Trophoblast cell (in vitro differentiated cells and primary cell): ENCODE measurements at regions not wholly inside any gene's neighbourhood (a gene's known extent, or its start where the extent isn't known, plus 50 kb on each side); places are given as distances from the start of the nearest gene placed in this dataset.

Source experiments
- DNase-seq, 2 donors: peaks; one replicate each; pipeline ENCODE4 v3.0.0-alpha.2; 2016
- H2AFZ ChIP-seq: 2 replicates; pipeline ENCODE4 v1.6.1; 2013; ENCODE audit warnings: low read length, moderate library complexity, mild to moderate bottlenecking; ENCODE audit not compliant: insufficient read depth, poor library complexity
- H2AK5ac ChIP-seq: 2 replicates; pipeline ENCODE4 v1.6.1; 2013; ENCODE audit warnings: mild to moderate bottlenecking, low read length
- H2BK120ac ChIP-seq: 2 replicates; pipeline ENCODE4 v1.6.1; 2013; ENCODE audit warnings: low read length, mild to moderate bottlenecking, moderate library complexity; ENCODE audit not compliant: insufficient read depth, poor library complexity
- H2BK12ac ChIP-seq: 2 replicates; pipeline ENCODE4 v1.6.1; 2013; ENCODE audit warnings: mild to moderate bottlenecking, low read length, moderate library complexity
- H2BK5ac ChIP-seq: 2 replicates; pipeline ENCODE4 v1.6.1; 2013; ENCODE audit warnings: low read length, low read depth, moderate library complexity, mild to moderate bottlenecking; ENCODE audit not compliant: poor library complexity
- H3K14ac ChIP-seq: 2 replicates; pipeline ENCODE4 v1.6.1; 2013; ENCODE audit warnings: mild to moderate bottlenecking, low read length
- H3K18ac ChIP-seq: 2 replicates; pipeline ENCODE4 v1.6.1; 2013; ENCODE audit warnings: mild to moderate bottlenecking, low read length
- H3K23ac ChIP-seq: 2 replicates; pipeline ENCODE4 v1.6.1; 2013; ENCODE audit warnings: low read length
- H3K27ac ChIP-seq: 2 replicates; pipeline ENCODE4 v1.5.1; 2013; ENCODE audit warnings: low read depth, mild to moderate bottlenecking, inconsistent platforms, low read length, moderate library complexity
- H3K27me3 ChIP-seq: 2 replicates; pipeline ENCODE4 v1.6.1; 2013; ENCODE audit warnings: inconsistent platforms, mild to moderate bottlenecking, low read length, moderate library complexity; ENCODE audit not compliant: insufficient read depth
- H3K36me3 ChIP-seq, 2 experiments: 1 replicate in 1 of 2; 2 replicates in 1 of 2; pipeline ENCODE4 v1.6.1; 2013; ENCODE audit warnings: low read length in 2 of 2, mild to moderate bottlenecking in 2 of 2, moderate library complexity in 1 of 2; ENCODE audit not compliant: insufficient read depth in 2 of 2, control insufficient read depth in 1 of 2
- H3K4ac ChIP-seq: 2 replicates; pipeline ENCODE4 v1.6.1; 2013; ENCODE audit warnings: low read depth, mild to moderate bottlenecking, low read length, moderate library complexity
- H3K4me1 ChIP-seq, 2 experiments: 1 replicate in 1 of 2; 2 replicates in 1 of 2; pipeline ENCODE4 v1.6.1; 2013; ENCODE audit warnings: low read length in 2 of 2, mild to moderate bottlenecking in 2 of 2, moderate library complexity in 1 of 2; ENCODE audit not compliant: insufficient read depth in 2 of 2, control insufficient read depth in 1 of 2
- H3K4me2 ChIP-seq: 2 replicates; pipeline ENCODE4 v1.6.1; 2013; ENCODE audit warnings: inconsistent platforms, mild to moderate bottlenecking, low read length, moderate library complexity
- H3K4me3 ChIP-seq: 2 replicates; pipeline ENCODE4 v1.5.1; 2013; ENCODE audit warnings: mild to moderate bottlenecking, low read depth, low read length, inconsistent platforms
- H3K79me1 ChIP-seq: one replicate; pipeline ENCODE4 v1.6.1; 2013; ENCODE audit warnings: low read length
- H3K79me2 ChIP-seq: 2 replicates; pipeline ENCODE4 v1.6.1; 2013; ENCODE audit warnings: low read length, mild to moderate bottlenecking; ENCODE audit not compliant: control insufficient read depth, insufficient read depth, poor library complexity
- H3K9ac ChIP-seq: 2 replicates; pipeline ENCODE4 v1.6.1; 2013; ENCODE audit warnings: mild to moderate bottlenecking, low read length
- H3K9me3 ChIP-seq: 2 replicates; pipeline ENCODE4 v1.6.1; 2013; ENCODE audit warnings: low read depth, mild to moderate bottlenecking, control low read depth, inconsistent platforms, low read length; ENCODE audit not compliant: insufficient read depth
- H4K12ac ChIP-seq: 2 replicates; pipeline ENCODE4 v1.6.1; 2013; ENCODE audit warnings: low read depth, mild to moderate bottlenecking, low read length, moderate library complexity
- H4K8ac ChIP-seq: 2 replicates; pipeline ENCODE4 v1.6.1; 2013; ENCODE audit warnings: low read depth, mild to moderate bottlenecking, low read length, moderate library complexity
- H4K91ac ChIP-seq: one replicate; pipeline ENCODE4 v1.6.1; 2013; ENCODE audit warnings: low read depth, mild to moderate bottlenecking, low read length, moderate library complexity
- WGBS: extraction: QIAGEN DNeasy Blood & Tissue Kit; methylation state at CpG from one replicate; pipeline ENCODE4 v1.1.7; 2013; ENCODE audit warnings: missing lambda C conversion rate; ENCODE audit not compliant: insufficient read length, insufficient coverage; ENCODE audit errors: extremely low coverage; 5-methylcytosine and 5-hydroxymethylcytosine counted together

DNA sequence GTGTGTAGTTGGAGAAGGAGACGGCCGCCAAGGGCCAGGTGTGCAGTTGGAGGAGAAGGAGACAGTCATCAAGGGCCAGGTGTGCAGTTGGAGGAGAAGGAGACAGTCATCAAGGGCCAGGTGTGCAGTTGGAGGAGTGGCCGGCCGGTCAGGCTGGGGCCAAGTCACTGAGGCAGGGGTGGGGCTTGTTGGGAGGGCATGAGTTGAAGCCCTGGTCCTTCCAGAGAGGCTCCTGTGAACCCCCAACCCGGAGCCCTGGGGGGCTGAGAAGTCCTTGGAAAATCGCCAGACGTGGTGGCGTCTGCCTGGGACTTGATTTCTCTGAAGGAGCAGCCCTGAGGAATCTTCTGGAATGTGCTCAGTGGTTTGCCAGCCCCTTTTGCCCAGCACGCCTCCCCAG is 1320.5 kb downstream of the BRD1 start:
- Histone ChIP-seq H3K23ac (no peak overlapping the region), H3K79me1 (no peaks in the 10 kb centered on the region), H2AK5ac (no peak overlapping the region), H3K9me3 (peaks cover 7% of the 10 kb centered on the region), H2BK120ac (no peak overlapping the region), H3K79me2 (no peaks in the 10 kb centered on the region), H3K4ac (no peak overlapping the region), H3K27me3 (no peaks in the 10 kb centered on the region), H4K91ac (no peak overlapping the region), H3K14ac (no peak overlapping the region), H3K27ac (no peak overlapping the region), H3K4me2 (no peak overlapping the region), H3K18ac (no peak overlapping the region), H4K8ac (no peak overlapping the region), H3K9ac (no peak overlapping the region), H3K4me1 (peaks cover 6 to 13% of the 10 kb centered on the region in 2 experiments), H4K12ac (no peak overlapping the region), H2AFZ (no peak overlapping the region), H3K36me3 (no peaks in the 10 kb centered on the region), H2BK5ac (no peak overlapping the region), H3K4me3 (no peak overlapping the region), H2BK12ac (no peak overlapping the region)
- WGBS = no CpG with 5 or more reads among the region's 9 CpGs
- DNase-seq = no peak

DNA sequence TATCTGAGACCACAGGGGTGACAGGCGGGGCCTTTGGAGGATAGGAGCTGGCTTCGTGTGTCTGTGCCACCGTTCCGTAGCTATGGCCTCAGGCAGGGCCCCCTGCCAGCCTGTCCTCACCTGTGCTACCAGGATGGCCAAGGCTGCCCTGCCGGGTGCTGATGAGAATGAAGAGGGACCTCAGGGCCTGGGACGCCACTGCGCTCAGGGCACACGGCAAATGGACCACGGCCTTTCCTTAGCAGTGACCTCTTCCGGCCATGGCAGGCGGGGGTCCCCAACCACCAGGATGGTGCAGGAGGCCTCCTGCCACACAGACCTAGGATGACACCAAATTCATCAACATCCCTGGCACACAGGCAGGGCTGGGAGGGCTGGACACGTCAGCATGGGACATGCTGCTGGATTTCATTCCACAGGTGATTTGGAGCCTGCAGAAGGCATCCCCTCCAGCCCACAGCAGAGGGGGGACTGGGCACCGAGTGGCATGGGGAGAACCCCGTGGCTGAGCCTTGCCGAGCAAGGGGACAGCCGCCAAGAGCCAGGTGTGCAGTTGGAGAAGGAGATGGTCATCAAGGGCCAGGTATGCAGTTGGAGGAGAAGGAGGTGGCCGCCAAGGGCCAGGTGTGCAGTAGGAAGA is 1321.0 kb downstream of the BRD1 start:
- H3K4me1 ChIP-seq = peaks cover 6 to 10% of the 10 kb centered on the region in 2 experiments
- H3K79me1 ChIP-seq = no peaks in the 10 kb centered on the region
- H2AFZ ChIP-seq = no peak overlapping the region
- H3K9ac ChIP-seq = no peak overlapping the region
- DNase-seq = no peak
- WGBS = no CpG with 5 or more reads among the region's 17 CpGs
- H2BK5ac ChIP-seq = no peak overlapping the region
- H2BK12ac ChIP-seq = no peak overlapping the region
- no peak overlapping the region for H3K14ac ChIP-seq
- no peaks in the 10 kb centered on the region for H3K27me3 ChIP-seq
- no peak overlapping the region for H3K23ac ChIP-seq
- no peak overlapping the region for H3K4me2 ChIP-seq
- H3K4ac ChIP-seq = no peak overlapping the region
- peaks cover 7% of the 10 kb centered on the region for H3K9me3 ChIP-seq
- H3K4me3 ChIP-seq = no peak overlapping the region
- no peak overlapping the region for H3K18ac ChIP-seq
- H2AK5ac ChIP-seq = no peak overlapping the region
- no peak overlapping the region for H4K12ac ChIP-seq
- H2BK120ac ChIP-seq = no peak overlapping the region
- H3K27ac ChIP-seq = no peak overlapping the region
- H4K8ac ChIP-seq = no peak overlapping the region
- H4K91ac ChIP-seq = no peak overlapping the region
- H3K36me3 ChIP-seq = no peaks in the 10 kb centered on the region
- no peaks in the 10 kb centered on the region for H3K79me2 ChIP-seq

DNA sequence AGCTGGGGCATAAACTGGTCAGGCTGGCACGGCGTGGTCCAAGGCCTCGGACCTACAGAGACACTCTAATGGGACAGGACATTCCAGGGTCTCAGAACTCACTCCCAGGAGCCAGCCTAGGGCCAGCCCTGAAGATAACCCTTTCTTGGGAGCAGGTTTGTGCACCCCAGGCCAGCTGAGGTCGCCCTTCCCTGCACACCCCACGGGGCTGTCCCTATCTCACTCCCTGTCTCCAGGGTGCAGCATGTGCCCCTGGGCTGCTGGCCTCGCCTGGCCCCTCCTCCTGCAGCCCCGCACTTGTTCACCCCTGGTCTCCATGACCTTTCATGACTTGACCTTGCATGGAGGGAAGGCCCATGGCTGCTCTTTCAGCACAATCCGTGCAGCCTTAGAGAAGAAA is 1321.8 kb downstream of the BRD1 start:
- Histone ChIP-seq H3K9me3 (peaks cover 7% of the 10 kb centered on the region), H3K23ac (no peak overlapping the region), H4K12ac (no peak overlapping the region), H3K9ac (no peak overlapping the region), H2AK5ac (no peak overlapping the region), H3K79me1 (no peaks in the 10 kb centered on the region), H3K4me3 (no peak overlapping the region), H3K4me2 (no peak overlapping the region), H2BK12ac (no peak overlapping the region), H3K79me2 (no peaks in the 10 kb centered on the region), H2BK120ac (no peak overlapping the region), H3K18ac (no peak overlapping the region), H4K91ac (no peak overlapping the region), H4K8ac (no peak overlapping the region), H3K27ac (no peak overlapping the region), H3K4ac (no peak overlapping the region), H3K27me3 (no peaks in the 10 kb centered on the region), H2AFZ (no peak overlapping the region), H3K36me3 (no peaks in the 10 kb centered on the region), H2BK5ac (no peak overlapping the region), H3K4me1 (peaks cover 3 to 6% of the 10 kb centered on the region in 2 experiments), H3K14ac (no peak overlapping the region)
- WGBS = no CpG with 5 or more reads among the region's 8 CpGs
- no peak for DNase-seq

DNA sequence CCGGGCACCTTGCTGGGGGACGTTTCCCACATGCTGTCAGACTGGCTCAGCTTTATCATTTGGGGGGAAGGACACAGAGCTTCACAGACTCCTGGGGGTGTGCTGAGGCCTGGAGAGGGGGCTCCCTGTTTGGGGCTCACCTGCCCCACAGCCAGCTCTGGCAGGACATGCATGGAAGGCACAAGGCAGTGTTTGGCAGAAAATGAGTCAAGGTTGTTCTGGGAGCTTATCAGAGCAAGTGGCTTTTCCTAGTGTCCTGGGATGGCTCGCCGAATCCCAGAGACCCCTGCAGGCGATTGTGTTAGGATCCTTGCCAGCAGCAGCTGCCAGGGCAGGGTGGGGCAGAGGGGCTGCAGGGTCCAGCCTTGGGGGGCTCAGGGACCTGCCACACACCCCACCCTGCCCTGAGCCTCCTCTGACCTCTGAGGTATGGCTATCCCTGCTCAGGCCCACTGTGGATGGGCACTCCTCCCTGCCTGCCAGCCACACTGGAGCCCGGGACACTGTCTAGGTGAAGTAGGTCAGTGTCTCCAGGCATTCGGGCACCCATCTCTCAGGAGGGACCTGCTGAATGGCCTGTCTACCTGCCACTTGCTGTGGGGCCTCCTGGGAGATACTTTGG is 1323.0 kb downstream of the BRD1 start:
- Histone ChIP-seq H2BK5ac (no peak overlapping the region), H2BK12ac (no peak overlapping the region), H3K4ac (no peak overlapping the region), H3K27me3 (no peaks in the 10 kb centered on the region), H3K79me1 (no peaks in the 10 kb centered on the region), H4K8ac (no peak overlapping the region), H3K4me2 (no peak overlapping the region), H3K79me2 (no peaks in the 10 kb centered on the region), H3K36me3 (no peaks in the 10 kb centered on the region), H2AFZ (no peak overlapping the region), H3K23ac (no peak overlapping the region), H3K9ac (no peak overlapping the region), H4K12ac (no peak overlapping the region), H3K14ac (no peak overlapping the region), H3K18ac (no peak overlapping the region), H3K4me1 (peaks cover 2 to 8% of the 10 kb centered on the region in 2 experiments), H3K4me3 (no peak overlapping the region), H4K91ac (no peak overlapping the region), H2BK120ac (no peak overlapping the region), H3K9me3 (peaks cover 4% of the 10 kb centered on the region), H3K27ac (no peak overlapping the region), H2AK5ac (no peak overlapping the region)
- no peak for DNase-seq
- WGBS = no CpG with 5 or more reads among the region's 7 CpGs
